ENCODE measurements at regions not wholly inside any gene's neighbourhood (a gene's known extent, or its start where the extent isn't known, plus 50 kb on each side); places are given as distances from the start of the nearest gene placed in this dataset.

DNA sequence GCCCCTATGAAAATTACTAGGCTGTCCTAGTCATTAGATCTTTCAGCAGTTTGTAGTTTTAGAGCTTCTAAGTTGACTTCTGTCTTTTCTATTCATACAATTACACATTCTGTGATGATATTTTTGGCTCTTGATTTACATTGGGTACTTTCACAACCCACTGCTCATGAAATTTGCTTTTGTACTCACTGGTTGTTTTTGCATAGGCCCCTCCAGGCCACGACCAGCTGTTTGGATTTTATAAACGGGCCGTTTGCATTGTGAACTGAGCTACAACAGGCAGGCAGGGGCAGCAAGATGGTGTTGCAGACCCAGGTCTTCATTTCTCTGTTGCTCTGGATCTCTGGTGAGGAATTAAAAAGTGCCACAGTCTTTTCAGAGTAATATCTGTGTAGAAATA, 193.8 kb downstream of the RPIA start:
- TF ChIP-seq, protein P1, sequence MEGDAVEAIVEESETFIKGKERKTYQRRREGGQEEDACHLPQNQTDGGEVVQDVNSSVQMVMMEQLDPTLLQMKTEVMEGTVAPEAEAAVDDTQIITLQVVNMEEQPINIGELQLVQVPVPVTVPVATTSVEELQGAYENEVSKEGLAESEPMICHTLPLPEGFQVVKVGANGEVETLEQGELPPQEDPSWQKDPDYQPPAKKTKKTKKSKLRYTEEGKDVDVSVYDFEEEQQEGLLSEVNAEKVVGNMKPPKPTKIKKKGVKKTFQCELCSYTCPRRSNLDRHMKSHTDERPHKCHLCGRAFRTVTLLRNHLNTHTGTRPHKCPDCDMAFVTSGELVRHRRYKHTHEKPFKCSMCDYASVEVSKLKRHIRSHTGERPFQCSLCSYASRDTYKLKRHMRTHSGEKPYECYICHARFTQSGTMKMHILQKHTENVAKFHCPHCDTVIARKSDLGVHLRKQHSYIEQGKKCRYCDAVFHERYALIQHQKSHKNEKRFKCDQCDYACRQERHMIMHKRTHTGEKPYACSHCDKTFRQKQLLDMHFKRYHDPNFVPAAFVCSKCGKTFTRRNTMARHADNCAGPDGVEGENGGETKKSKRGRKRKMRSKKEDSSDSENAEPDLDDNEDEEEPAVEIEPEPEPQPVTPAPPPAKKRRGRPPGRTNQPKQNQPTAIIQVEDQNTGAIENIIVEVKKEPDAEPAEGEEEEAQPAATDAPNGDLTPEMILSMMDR (conservative IDR thresholded peaks at IDR 0.05; ENCODE audit: low read depth, low read length), result no peak
- no peak for TF ChIP-seq EZH2 (IDR thresholded peaks at IDR 0.05; ENCODE audit: borderline replicate concordance, low read depth, low read length, poor library complexity, severe bottlenecking)

Data from A673 (cell line).